ENCODE measurements at regions not wholly inside any gene's neighbourhood (a gene's known extent, or its start where the extent isn't known, plus 50 kb on each side); places are given as distances from the start of the nearest gene placed in this dataset.
"Not testable (repeated sequence)": the region's sequence is repeated elsewhere in the genome, so short reads cannot be mapped to it uniquely, and the experiment has no call there.

GRCh38 chr16:75957870-75958269, 231.6 kb upstream of the CPHXL start:
- no peak overlapping the region for H3K4me3 ChIP-seq
- DNase-seq (ENCODE audit: low spot score), result no peak

GRCh38 chr16:75965504-75966374, 239.4 kb upstream of the CPHXL start:
- 36% methylated on average over 1 of the region's 1 CpG for WGBS (ENCODE audit: low lambda C conversion rate, missing lambda C conversion rate)
- no peak overlapping the region for H3K4me2 ChIP-seq
- no peak overlapping the region for H3K4me3 ChIP-seq

More at GRCh38 chr16:75957870-75958269, 231.6 kb upstream of the CPHXL start:
- no peak overlapping the region for H2AFZ ChIP-seq
- no peak overlapping the region for H3K27ac ChIP-seq
- WGBS (ENCODE audit: low lambda C conversion rate, missing lambda C conversion rate), result 87% methylated on average over 6 of the region's 6 CpGs
- no peaks in the 10 kb centered on the region for H3K36me3 ChIP-seq (replicated peaks; ENCODE audit: insufficient read depth, low read depth)
- no peak overlapping the region for H3K4me2 ChIP-seq
- no peaks in the 10 kb centered on the region for H3K4me1 ChIP-seq (ENCODE audit: insufficient read depth)
- H3K27me3 ChIP-seq, result no peaks in the 10 kb centered on the region
- H3K9me2 ChIP-seq (replicated peaks; ENCODE audit: insufficient read depth), result no peaks in the 10 kb centered on the region
- TF ChIP-seq EZH2phosphoT487 (IDR thresholded peaks at IDR 0.05; ENCODE audit: low read depth, severe bottlenecking, unreplicated experiment) (no peak), CTCF (IDR thresholded peaks at IDR 0.05; ENCODE audit: poor library complexity) (no peak), EZH2 (IDR thresholded peaks at IDR 0.05; ENCODE audit: borderline replicate concordance) (no peak)
- no peaks in the 10 kb centered on the region for H3K9me3 ChIP-seq (ENCODE audit: low read depth)
- no peaks in the 10 kb centered on the region for H3K79me2 ChIP-seq
- no peaks in the 10 kb centered on the region for H4K20me1 ChIP-seq (ENCODE audit: insufficient read depth, poor library complexity, severe bottlenecking)

GRCh38 chr16:75969120-75969519, 242.8 kb upstream of the CPHXL start:
- H4K20me1 ChIP-seq (ENCODE audit: insufficient read depth, poor library complexity, severe bottlenecking); H3K4me3 ChIP-seq; DNase-seq (ENCODE audit: low spot score); H3K4me2 ChIP-seq; H3K9me2 ChIP-seq (replicated peaks; ENCODE audit: insufficient read depth); H2AFZ ChIP-seq; H3K4me1 ChIP-seq (ENCODE audit: insufficient read depth); H3K79me2 ChIP-seq; H3K27ac ChIP-seq; H3K9me3 ChIP-seq (ENCODE audit: low read depth); H3K36me3 ChIP-seq (replicated peaks; ENCODE audit: insufficient read depth, low read depth); H3K27me3 ChIP-seq: not testable (repeated sequence)
- 89% methylated on average over 6 of the region's 6 CpGs for WGBS (ENCODE audit: low lambda C conversion rate, missing lambda C conversion rate)

More at GRCh38 chr16:75965504-75966374, 239.4 kb upstream of the CPHXL start:
- Histone ChIP-seq H3K27ac (no peak overlapping the region), H4K20me1 (ENCODE audit: insufficient read depth, poor library complexity, severe bottlenecking) (no peaks in the 10 kb centered on the region), H3K79me2 (no peaks in the 10 kb centered on the region), H3K27me3 (no peaks in the 10 kb centered on the region), H3K36me3 (replicated peaks; ENCODE audit: insufficient read depth, low read depth) (no peaks in the 10 kb centered on the region), H3K4me1 (ENCODE audit: insufficient read depth) (peaks cover 6% of the 10 kb centered on the region), H2AFZ (no peak overlapping the region), H3K9me3 (ENCODE audit: low read depth) (no peaks in the 10 kb centered on the region), H3K9me2 (replicated peaks; ENCODE audit: insufficient read depth) (no peaks in the 10 kb centered on the region)
- TF ChIP-seq EZH2 (IDR thresholded peaks at IDR 0.05; ENCODE audit: borderline replicate concordance) (no peak), CTCF (IDR thresholded peaks at IDR 0.05; ENCODE audit: poor library complexity) (no peak), EZH2phosphoT487 (IDR thresholded peaks at IDR 0.05; ENCODE audit: low read depth, severe bottlenecking, unreplicated experiment) (no peak)
- no peak for DNase-seq (ENCODE audit: low spot score)

- H3K36me3 ChIP-seq (replicated peaks; ENCODE audit: insufficient read depth, low read depth), result no peaks in the 10 kb centered on the region
- H3K4me3 ChIP-seq, result no peak overlapping the region
- TF ChIP-seq EZH2 (IDR thresholded peaks at IDR 0.05; ENCODE audit: borderline replicate concordance) (no peak), CTCF (IDR thresholded peaks at IDR 0.05; ENCODE audit: poor library complexity) (no peak), EZH2phosphoT487 (IDR thresholded peaks at IDR 0.05; ENCODE audit: low read depth, severe bottlenecking, unreplicated experiment) (no peak)
- no peak overlapping the region for H3K27ac ChIP-seq
- no peak for DNase-seq (ENCODE audit: low spot score)
- H3K4me2 ChIP-seq, result no peak overlapping the region
- H3K27me3 ChIP-seq, result no peaks in the 10 kb centered on the region
- H3K9me2 ChIP-seq (replicated peaks; ENCODE audit: insufficient read depth), result no peaks in the 10 kb centered on the region
- H3K79me2 ChIP-seq, result no peaks in the 10 kb centered on the region
- 88% methylated on average over 2 of the region's 2 CpGs for WGBS (ENCODE audit: low lambda C conversion rate, missing lambda C conversion rate)
- no peaks in the 10 kb centered on the region for H4K20me1 ChIP-seq (ENCODE audit: insufficient read depth, poor library complexity, severe bottlenecking)
- no peaks in the 10 kb centered on the region for H3K9me3 ChIP-seq (ENCODE audit: low read depth)
- H3K4me1 ChIP-seq (ENCODE audit: insufficient read depth), result peaks cover 1% of the 10 kb centered on the region
- no peak overlapping the region for H2AFZ ChIP-seq
Observed at GRCh38 chr16:75971334-75971733, 245.0 kb upstream of the CPHXL start.

All from hepatocyte (in vitro differentiated cells).